Thyroid gland (tissue), 4 donors: ENCODE measurements at regions not wholly inside any gene's neighbourhood (a gene's known extent, or its start where the extent isn't known, plus 50 kb on each side); places are given as distances from the start of the nearest gene placed in this dataset.

Source experiments
- DNase-seq, 2 donors: peaks; one replicate each; pipeline ENCODE4 v3.0.0-alpha.2; 2019
- H3K27ac ChIP-seq, 3 donors: fragments of 200-600 bp; sonication (generic); 1 replicate in 2 of 3; 2 replicates in 1 of 3; pipeline ENCODE4 v1.5.1; 2016 to 2019; ENCODE audit warnings: mild to moderate bottlenecking in 1 of 3, moderate library complexity in 1 of 3
- H3K27me3 ChIP-seq: fragments of 200-600 bp; sonication (generic); one replicate; pipeline ENCODE4 v1.5.1; 2019
- H3K36me3 ChIP-seq, 2 donors: fragments of 200-600 bp; sonication (generic); one replicate each; pipeline ENCODE4 v1.5.1; 2016 to 2019
- H3K4me1 ChIP-seq, 2 donors: fragments of 200-600 bp; sonication (generic); one replicate each; pipeline ENCODE4 v1.5.1; 2017 to 2019
- H3K4me3 ChIP-seq, 3 donors: fragments of 200-600 bp; sonication (generic); replicated peaks in 1 of 3; 1 replicate in 2 of 3; 2 replicates in 1 of 3; pipeline ENCODE4 v1.5.1; 2016; ENCODE audit warnings: mild to moderate bottlenecking in 1 of 3
- H3K9me3 ChIP-seq: fragments of 200-600 bp; sonication (generic); one replicate; pipeline ENCODE4 v1.5.1; 2017
- CTCF ChIP-seq, 6 experiments: fragments of 200-600 bp in 3 of 6; fragments of 450-650 bp in 3 of 6; sonication (generic) in 3 of 6; IDR thresholded peaks; one replicate each; pipeline ENCODE4 v1.5.1; 2016 to 2019; ENCODE audit warnings: antibody characterized with exemption in 6 of 6, mild to moderate bottlenecking in 2 of 6, inconsistent platforms in 1 of 6, moderate library complexity in 1 of 6
- POLR2A ChIP-seq, 2 donors: fragments of 450-650 bp; IDR thresholded peaks; one replicate each; pipeline ENCODE4 v1.6.1; 2017; ENCODE audit warnings: antibody characterized with exemption in 2 of 2, mild to moderate bottlenecking in 2 of 2, moderate library complexity in 1 of 2
- WGBS, 2 donors: methylation state at CpG; one replicate each; pipeline ENCODE4 v1.1.5; 2017; 5-methylcytosine and 5-hydroxymethylcytosine counted together
- intact Hi-C: fragments of 100-400 bp; cut with DNase I; formaldehyde crosslinking; loops from one replicate; pipeline ENCODE4 v1.15.1; 2023

GRCh38 chr18:77973745-77974144 is 724.1 kb downstream of the GALR1 start:
- Histone ChIP-seq H3K4me1 (no peaks in the 10 kb centered on the region), H3K9me3 (no peaks in the 10 kb centered on the region), H3K4me3 (no peak overlapping the region), H3K27me3 (no peaks in the 10 kb centered on the region), H3K27ac (no peak overlapping the region), H3K36me3 (no peaks in the 10 kb centered on the region)
- DNase-seq, result no peak
- 84 to 93% methylated on average over 8 of the region's 8 CpGs for WGBS, 2 donors
- TF ChIP-seq POLR2A (IDR thresholded peaks at IDR 0.05), result no peak
- TF ChIP-seq CTCF (IDR thresholded peaks at IDR 0.05), result no peak
- intact Hi-C loops, result no loop called here

- Histone ChIP-seq H3K9me3 (no peaks in the 10 kb centered on the region), H3K4me1 (no peaks in the 10 kb centered on the region), H3K27me3 (no peaks in the 10 kb centered on the region), H3K27ac (no peak overlapping the region), H3K36me3 (no peaks in the 10 kb centered on the region), H3K4me3 (no peak overlapping the region)
- WGBS, 2 donors, result 82 to 83% methylated on average over 1 of the region's 1 CpG
- TF ChIP-seq CTCF (IDR thresholded peaks at IDR 0.05) (no peak), POLR2A (IDR thresholded peaks at IDR 0.05) (no peak)
- intact Hi-C loops, result no loop called here
- no peak for DNase-seq
These were observed 724.7 kb downstream of the GALR1 start for GRCh38 chr18:77974329-77974728.

- no peaks in the 10 kb centered on the region for H3K36me3 ChIP-seq
- H3K4me1 ChIP-seq, result no peaks in the 10 kb centered on the region
- H3K9me3 ChIP-seq, result no peaks in the 10 kb centered on the region
- H3K4me3 ChIP-seq, result no peak overlapping the region
- no peak for TF ChIP-seq POLR2A (IDR thresholded peaks at IDR 0.05)
- TF ChIP-seq CTCF (IDR thresholded peaks at IDR 0.05), result no peak
- no peak overlapping the region for H3K27ac ChIP-seq
- WGBS, 2 donors, result 77 to 93% methylated on average over 11 of the region's 11 CpGs
- intact Hi-C loops, result no loop called here
- DNase-seq, result no peak
- H3K27me3 ChIP-seq, result no peaks in the 10 kb centered on the region
These were observed 727.7 kb downstream of the GALR1 start for GRCh38 chr18:77977331-77977730.

- H3K4me3 ChIP-seq, result no peak overlapping the region
- TF ChIP-seq POLR2A (IDR thresholded peaks at IDR 0.05) (no peak), CTCF (IDR thresholded peaks at IDR 0.05) (no peak)
- intact Hi-C loops, result no loop called here
- H3K27ac ChIP-seq, result no peak overlapping the region
- H3K4me1 ChIP-seq, result no peaks in the 10 kb centered on the region
- DNase-seq, result no peak
- H3K27me3 ChIP-seq, result no peaks in the 10 kb centered on the region
- 74 to 78% methylated on average over 10 of the region's 10 CpGs for WGBS, 2 donors
- no peaks in the 10 kb centered on the region for H3K36me3 ChIP-seq
- no peaks in the 10 kb centered on the region for H3K9me3 ChIP-seq
These were observed 730.6 kb downstream of the GALR1 start for GRCh38 chr18:77980275-77980674.

- no peak overlapping the region for H3K4me3 ChIP-seq
- no peaks in the 10 kb centered on the region for H3K36me3 ChIP-seq
- WGBS, 2 donors, result 94 to 96% methylated on average over 2 of the region's 2 CpGs
- no peak overlapping the region for H3K27ac ChIP-seq
- H3K27me3 ChIP-seq, result no peaks in the 10 kb centered on the region
- DNase-seq, result no peak
- no peak for TF ChIP-seq CTCF (IDR thresholded peaks at IDR 0.05)
- no peak for TF ChIP-seq POLR2A (IDR thresholded peaks at IDR 0.05)
- no peaks in the 10 kb centered on the region for H3K9me3 ChIP-seq
- H3K4me1 ChIP-seq, result no peaks in the 10 kb centered on the region
- intact Hi-C loops, result no loop called here
These were observed 732.2 kb downstream of the GALR1 start for GRCh38 chr18:77981874-77982273.
